Esophagus (tissue), 2 donors: ENCODE measurements at regions not wholly inside any gene's neighbourhood (a gene's known extent, or its start where the extent isn't known, plus 50 kb on each side); places are given as distances from the start of the nearest gene placed in this dataset.

Experiments
- H3K27ac ChIP-seq, 2 donors: one replicate each; pipeline ENCODE4 v1.5.1; 2013; ENCODE audit warnings: low read depth in 2 of 2, mild to moderate bottlenecking in 2 of 2, inconsistent platforms in 1 of 2, low read length in 1 of 2, moderate library complexity in 1 of 2
- H3K27me3 ChIP-seq, 2 donors: one replicate each; pipeline ENCODE4 v1.6.1; 2013; ENCODE audit warnings: low read length in 2 of 2, control low read depth in 1 of 2, mild to moderate bottlenecking in 1 of 2; ENCODE audit not compliant: insufficient read depth in 2 of 2, control insufficient read depth in 1 of 2
- H3K36me3 ChIP-seq, 2 donors: one replicate each; pipeline ENCODE4 v1.6.1; 2013; ENCODE audit warnings: low read length in 1 of 2; ENCODE audit not compliant: control insufficient read depth in 2 of 2, insufficient read depth in 2 of 2
- H3K4me1 ChIP-seq, 2 donors: one replicate each; pipeline ENCODE4 v1.6.1; 2013; ENCODE audit warnings: low read length in 1 of 2; ENCODE audit not compliant: control insufficient read depth in 2 of 2, insufficient read depth in 2 of 2
- H3K4me3 ChIP-seq, 2 donors: one replicate each; pipeline ENCODE4 v1.5.1; 2013; ENCODE audit warnings: low read length in 2 of 2, mild to moderate bottlenecking in 2 of 2, low read depth in 1 of 2, moderate library complexity in 1 of 2
- H3K9me3 ChIP-seq, 2 donors: one replicate each; pipeline ENCODE4 v1.6.1; 2013; ENCODE audit warnings: mild to moderate bottlenecking in 2 of 2, low read depth in 1 of 2, low read length in 1 of 2, moderate library complexity in 1 of 2; ENCODE audit not compliant: control insufficient read depth in 2 of 2, insufficient read depth in 1 of 2
- WGBS, 2 donors: extraction: QIAGEN DNeasy Blood & Tissue Kit; methylation state at CpG; one replicate each; pipeline ENCODE4 v1.1.7; 2013; 5-methylcytosine and 5-hydroxymethylcytosine counted together
- donor health status: healthy with polysubstance abuse.
- donor health status: Bipolar disorder and iron deficiency.

- Histone ChIP-seq H3K9me3 (no peaks in the 10 kb centered on the region), H3K27ac (no peak overlapping the region), H3K36me3 (no peaks in the 10 kb centered on the region), H3K27me3 (no peaks in the 10 kb centered on the region), H3K4me3 (no peak overlapping the region), H3K4me1 (no peaks in the 10 kb centered on the region)
- WGBS, 2 donors, result 77 to 82% methylated on average over 2 of the region's 2 CpGs
Measured at GRCh38 chr2:145068509-145068908, 548.6 kb upstream of the ZEB2 start.

- 80 to 88% methylated on average over 6 of the region's 6 CpGs for whole genome bisulfite sequencing, 2 donors
- Histone ChIP-seq H3K4me3 (no peak overlapping the region), H3K9me3 (peaks cover 0 to 4% of the 10 kb centered on the region in 2 donors), H3K36me3 (no peaks in the 10 kb centered on the region), H3K4me1 (no peaks in the 10 kb centered on the region), H3K27me3 (no peaks in the 10 kb centered on the region), H3K27ac (no peak overlapping the region)
Measured at GRCh38 chr2:145067549-145068030, 547.7 kb upstream of the ZEB2 start.

- Histone ChIP-seq H3K27ac (peak overlapping the region in 1 of 2 donors; percentile 23), H3K27me3 (no peaks in the 10 kb centered on the region), H3K9me3 (peaks cover 0 to 4% of the 10 kb centered on the region in 2 donors), H3K4me3 (no peak overlapping the region), H3K4me1 (no peaks in the 10 kb centered on the region), H3K36me3 (no peaks in the 10 kb centered on the region)
- 70 to 73% methylated on average over 3 of the region's 3 CpGs for WGBS, 2 donors
Measured at GRCh38 chr2:145066856-145067548, 547.1 kb upstream of the ZEB2 start.

GRCh38 chr2:145066151-145066661, 546.3 kb upstream of the ZEB2 start:
- H3K9me3 ChIP-seq, result peaks cover 0 to 4% of the 10 kb centered on the region in 2 donors
- H3K4me3 ChIP-seq, result no peak overlapping the region
- peak overlapping the region in 1 of 2 donors; percentile 23 for H3K27ac ChIP-seq
- no peaks in the 10 kb centered on the region for H3K4me1 ChIP-seq
- H3K36me3 ChIP-seq, result no peaks in the 10 kb centered on the region
- no peaks in the 10 kb centered on the region for H3K27me3 ChIP-seq
- WGBS, 2 donors, result 60 to 66% methylated on average over 4 of the region's 4 CpGs

GRCh38 chr2:145065342-145065741, 545.4 kb upstream of the ZEB2 start:
- Histone ChIP-seq H3K27me3 (no peaks in the 10 kb centered on the region), H3K36me3 (no peaks in the 10 kb centered on the region), H3K27ac (no peak overlapping the region), H3K9me3 (peaks cover 0 to 4% of the 10 kb centered on the region in 2 donors), H3K4me3 (no peak overlapping the region), H3K4me1 (no peaks in the 10 kb centered on the region)
- WGBS, 2 donors, result 48 to 63% methylated on average over 1 of the region's 1 CpG

- H3K4me3 ChIP-seq, result no peak overlapping the region
- no peaks in the 10 kb centered on the region for H3K36me3 ChIP-seq
- WGBS, 2 donors, result 71 to 74% methylated on average over 1 of the region's 1 CpG
- no peaks in the 10 kb centered on the region for H3K27me3 ChIP-seq
- no peak overlapping the region for H3K27ac ChIP-seq
- no peaks in the 10 kb centered on the region for H3K4me1 ChIP-seq
- peaks cover 0 to 4% of the 10 kb centered on the region in 2 donors for H3K9me3 ChIP-seq
Measured at GRCh38 chr2:145064511-145064910, 544.6 kb upstream of the ZEB2 start.

- Histone ChIP-seq H3K4me3 (no peak overlapping the region), H3K36me3 (no peaks in the 10 kb centered on the region), H3K9me3 (peaks cover 0 to 4% of the 10 kb centered on the region in 2 donors), H3K4me1 (no peaks in the 10 kb centered on the region), H3K27me3 (no peaks in the 10 kb centered on the region), H3K27ac (no peak overlapping the region)
- WGBS, 2 donors, result 49 to 62% methylated on average over 3 of the region's 3 CpGs
Measured at GRCh38 chr2:145060876-145061275, 541.0 kb upstream of the ZEB2 start.

- Histone ChIP-seq H3K4me3 (no peak overlapping the region), H3K4me1 (no peaks in the 10 kb centered on the region), H3K9me3 (peaks cover 0 to 4% of the 10 kb centered on the region in 2 donors), H3K27ac (no peak overlapping the region), H3K36me3 (no peaks in the 10 kb centered on the region), H3K27me3 (no peaks in the 10 kb centered on the region)
- WGBS, 2 donors, result 46 to 53% methylated on average over 2 of the region's 2 CpGs
Measured at GRCh38 chr2:145059914-145060313, 540.0 kb upstream of the ZEB2 start.

- no peaks in the 10 kb centered on the region for H3K4me1 ChIP-seq
- no peak overlapping the region for H3K4me3 ChIP-seq
- H3K9me3 ChIP-seq, result peaks cover 0 to 4% of the 10 kb centered on the region in 2 donors
- H3K27me3 ChIP-seq, result no peaks in the 10 kb centered on the region
- 94 to 96% methylated on average over 1 of the region's 1 CpG for WGBS, 2 donors
- no peak overlapping the region for H3K27ac ChIP-seq
- H3K36me3 ChIP-seq, result no peaks in the 10 kb centered on the region
Measured at GRCh38 chr2:145059343-145059742, 539.4 kb upstream of the ZEB2 start.

- H3K27me3 ChIP-seq, result no peaks in the 10 kb centered on the region
- no peak overlapping the region for H3K27ac ChIP-seq
- H3K4me1 ChIP-seq, result no peaks in the 10 kb centered on the region
- no peak overlapping the region for H3K4me3 ChIP-seq
- 89 to 96% methylated on average over 1 of the region's 1 CpG for WGBS, 2 donors
- H3K9me3 ChIP-seq, result peaks cover 0 to 4% of the 10 kb centered on the region in 2 donors
- no peaks in the 10 kb centered on the region for H3K36me3 ChIP-seq
Measured at GRCh38 chr2:145058457-145058856, 538.5 kb upstream of the ZEB2 start.
